ENCODE measurements at regions not wholly inside any gene's neighbourhood (a gene's known extent, or its start where the extent isn't known, plus 50 kb on each side); places are given as distances from the start of the nearest gene placed in this dataset.

DNA sequence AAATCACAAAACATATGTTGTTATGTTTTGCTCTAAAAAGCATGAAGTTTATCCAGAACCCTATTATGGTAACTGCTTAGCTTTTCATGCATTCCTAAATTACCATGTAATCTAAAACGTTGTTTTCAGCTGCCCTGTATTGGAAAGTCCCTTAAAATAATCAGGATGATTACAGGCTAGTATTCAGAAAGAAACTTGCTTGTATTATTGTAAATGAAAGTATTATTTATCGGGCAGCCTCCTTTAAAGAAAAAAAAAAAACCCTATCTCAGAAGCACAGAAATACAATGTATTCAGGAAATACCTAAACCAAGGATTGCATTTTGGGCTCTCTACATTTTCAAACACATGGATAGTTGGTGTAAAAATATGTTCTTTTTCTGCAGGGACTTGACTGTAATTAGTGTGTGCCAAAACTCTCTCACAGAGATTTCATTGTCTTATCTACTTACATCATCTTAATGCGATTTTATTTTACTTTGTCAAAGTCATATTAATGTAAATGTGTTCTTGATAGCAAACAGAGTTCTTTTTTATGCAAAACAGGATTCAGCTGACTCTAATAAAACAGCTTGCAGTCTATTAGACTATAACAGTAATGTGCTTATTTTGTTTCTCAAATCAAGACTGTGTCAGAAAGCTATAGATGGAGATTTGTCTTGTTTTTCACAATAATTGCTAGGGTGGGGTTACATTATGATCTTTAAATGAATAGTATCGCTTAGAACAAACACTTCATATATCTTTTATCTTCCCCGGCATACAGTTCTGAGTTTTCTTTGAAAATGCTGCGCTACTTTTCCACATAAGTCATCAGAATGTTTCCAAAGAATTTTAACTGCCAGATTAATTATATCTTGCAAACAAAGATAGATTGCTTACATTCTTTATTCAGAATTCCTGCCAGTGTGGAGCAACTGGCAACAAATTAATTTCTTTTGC lies 65.3 kb upstream of the ARID5B start:
- Mint-ChIP-seq H3K4me3 (no peak overlapping the region), H3K36me3 (no peaks in the 10 kb centered on the region), H3K27me3 (no peaks in the 10 kb centered on the region), H3K4me1 (peaks cover 1 to 7% (median 3%) of the 10 kb centered on the region in 3 donors), H3K9me3 (peaks cover 0 to 2% (median 0%) of the 10 kb centered on the region in 3 donors), H3K27ac (no peak overlapping the region)

DNA sequence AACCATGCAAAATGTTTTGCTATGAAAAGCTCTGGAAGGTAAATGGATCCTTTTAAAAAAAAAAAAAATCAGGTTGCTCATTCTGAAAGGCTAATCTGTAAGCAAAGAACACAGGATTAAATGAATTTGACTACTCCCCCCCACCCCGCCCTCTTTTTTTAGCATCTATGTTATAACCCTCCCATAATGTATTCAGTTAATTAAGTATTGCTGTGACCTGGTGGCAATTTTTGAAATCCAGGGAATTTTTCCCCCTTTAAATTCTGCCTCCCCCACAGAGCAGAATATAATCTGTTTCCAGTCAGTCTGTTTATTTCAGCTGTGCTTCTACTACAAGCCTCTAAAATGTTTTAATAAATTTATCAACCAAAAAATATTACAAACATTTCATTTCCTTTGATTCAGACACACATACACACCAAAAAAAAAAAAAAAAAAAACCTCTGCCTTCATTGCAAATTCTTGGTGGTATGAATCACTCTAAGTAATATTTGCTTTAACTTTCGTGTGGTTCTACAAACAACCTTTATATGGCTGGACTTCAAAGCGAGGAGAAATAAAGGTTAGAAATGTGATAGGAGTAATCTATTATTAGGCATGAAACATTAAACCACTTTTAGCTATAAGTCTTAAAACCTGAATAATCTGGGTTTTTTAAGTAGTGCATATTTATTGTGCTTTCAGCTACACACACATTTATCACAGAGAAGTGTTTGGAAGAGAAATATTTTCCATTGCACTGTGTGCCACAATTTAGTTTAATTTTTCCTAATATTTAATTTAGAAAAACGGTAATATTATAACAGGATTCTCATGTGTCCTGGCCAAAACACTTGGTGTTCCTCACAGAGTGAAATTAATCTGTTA lies 64.4 kb upstream of the ARID5B start:
- no peak overlapping the region for H3K27ac Mint-ChIP-seq
- no peaks in the 10 kb centered on the region for H3K36me3 Mint-ChIP-seq
- H3K4me3 Mint-ChIP-seq = no peak overlapping the region
- H3K4me1 Mint-ChIP-seq = peaks cover 1 to 11% (median 3%) of the 10 kb centered on the region in 3 donors
- H3K9me3 Mint-ChIP-seq = peaks cover 0 to 2% (median 0%) of the 10 kb centered on the region in 3 donors
- H3K27me3 Mint-ChIP-seq = no peaks in the 10 kb centered on the region

DNA sequence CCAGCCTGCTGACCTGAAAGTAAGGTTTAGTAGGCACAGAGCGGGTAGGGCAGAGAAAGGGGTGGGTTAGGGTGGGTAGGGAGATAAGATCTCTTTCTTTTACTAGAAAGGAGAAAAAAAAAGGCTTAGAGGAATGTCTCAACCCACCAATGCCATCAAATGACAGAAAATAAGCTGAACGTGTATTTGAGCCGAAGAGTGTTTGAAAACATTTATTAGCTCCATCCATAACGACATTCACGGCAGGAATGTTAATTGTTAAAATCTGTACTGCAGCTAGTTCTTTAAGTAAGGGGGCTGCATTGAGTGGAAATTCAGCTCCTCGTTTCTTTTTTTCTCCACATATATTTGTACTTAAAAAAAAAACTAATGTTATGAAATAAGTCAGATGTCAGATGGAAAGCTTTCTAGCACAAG lies 63.7 kb upstream of the ARID5B start:
- Mint-ChIP-seq H3K27ac (no peak overlapping the region), H3K4me3 (no peak overlapping the region), H3K36me3 (no peaks in the 10 kb centered on the region), H3K4me1 (peaks cover 1 to 11% (median 3%) of the 10 kb centered on the region in 3 donors), H3K9me3 (peaks cover 0 to 2% (median 0%) of the 10 kb centered on the region in 3 donors), H3K27me3 (no peaks in the 10 kb centered on the region)

DNA sequence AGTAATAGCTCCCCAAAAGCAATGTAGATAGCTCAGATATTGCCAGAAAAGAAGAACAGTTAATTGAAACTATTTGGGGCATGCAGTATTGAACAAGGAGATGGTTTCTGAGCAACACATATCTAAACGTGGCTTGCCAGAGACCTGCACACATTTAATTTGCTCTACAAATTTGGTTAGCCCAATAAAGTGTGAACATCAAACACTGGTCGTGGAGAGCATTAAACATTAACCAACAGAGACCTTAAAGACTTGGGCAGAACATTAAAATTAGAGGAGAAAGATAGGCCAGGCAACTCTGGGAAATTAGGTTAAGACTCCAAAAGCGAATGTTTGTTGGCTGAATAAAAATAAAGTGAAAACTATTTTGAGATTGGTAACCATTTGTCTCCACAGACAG lies 61.6 kb upstream of the ARID5B start:
- H3K27me3 Mint-ChIP-seq = no peaks in the 10 kb centered on the region
- no peak overlapping the region for H3K4me3 Mint-ChIP-seq
- H3K9me3 Mint-ChIP-seq = peaks cover 0 to 2% (median 0%) of the 10 kb centered on the region in 3 donors
- H3K27ac Mint-ChIP-seq = no peak overlapping the region
- H3K36me3 Mint-ChIP-seq = no peaks in the 10 kb centered on the region
- peaks cover 3 to 16% (median 5%) of the 10 kb centered on the region in 3 donors for H3K4me1 Mint-ChIP-seq

DNA sequence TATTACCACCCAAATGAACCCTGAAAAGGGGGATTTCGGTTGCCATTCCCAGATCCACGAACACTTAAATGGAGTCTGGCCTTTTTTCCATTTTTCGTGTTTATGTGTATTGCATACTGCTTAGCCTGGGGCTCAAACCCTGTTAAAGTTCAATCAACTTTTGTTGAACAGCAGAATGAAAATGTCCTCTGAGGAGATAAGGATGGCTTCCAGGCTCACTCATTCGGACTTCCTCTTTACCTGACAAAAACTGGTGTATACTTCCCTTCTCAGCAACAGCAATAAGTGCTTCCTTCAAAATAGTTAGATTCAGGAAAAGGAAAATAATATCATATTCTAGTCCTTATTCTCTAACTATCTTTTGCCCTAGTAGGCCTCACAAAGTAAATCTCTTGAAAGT lies 61.1 kb upstream of the ARID5B start:
- H3K4me1 Mint-ChIP-seq = peaks cover 0 to 16% (median 4%) of the 10 kb centered on the region in 3 donors
- peaks cover 0 to 2% (median 0%) of the 10 kb centered on the region in 3 donors for H3K9me3 Mint-ChIP-seq
- H3K27ac Mint-ChIP-seq = no peak overlapping the region
- no peaks in the 10 kb centered on the region for H3K27me3 Mint-ChIP-seq
- H3K4me3 Mint-ChIP-seq = no peak overlapping the region
- no peaks in the 10 kb centered on the region for H3K36me3 Mint-ChIP-seq

DNA sequence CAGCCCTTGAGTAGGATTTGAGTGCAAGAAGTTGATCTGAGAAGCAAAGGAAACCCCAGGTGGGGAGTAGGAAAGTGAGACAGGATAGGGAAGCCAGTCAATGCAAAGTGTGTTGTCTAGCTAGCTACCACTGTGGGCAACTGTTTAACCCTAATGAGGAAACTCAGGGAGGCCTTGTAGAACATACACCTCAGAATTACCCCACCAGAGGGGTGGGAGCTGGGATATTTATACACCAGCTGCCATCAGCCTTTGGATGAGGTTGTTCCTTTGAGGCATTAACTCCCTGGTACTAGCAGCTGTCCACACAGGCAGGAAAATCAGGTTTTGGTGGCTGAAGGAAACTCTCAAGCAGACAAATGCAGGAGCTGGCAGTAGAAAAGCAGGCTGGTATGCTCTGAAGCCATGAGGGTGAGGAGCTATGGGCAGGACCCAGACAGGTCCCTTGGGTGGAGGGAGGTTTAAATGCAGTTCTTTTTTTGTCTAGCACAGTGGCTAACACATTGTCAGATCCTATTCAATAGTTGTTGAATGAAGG lies 60.1 kb upstream of the ARID5B start:
- Mint-ChIP-seq H3K9me3 (peaks cover 0 to 2% (median 0%) of the 10 kb centered on the region in 3 donors), H3K27ac (peak overlapping the region in 1 of 3 donors; percentile 15), H3K36me3 (no peaks in the 10 kb centered on the region), H3K4me1 (peaks cover 0 to 16% (median 4%) of the 10 kb centered on the region in 3 donors), H3K27me3 (no peaks in the 10 kb centered on the region), H3K4me3 (no peak overlapping the region)

DNA sequence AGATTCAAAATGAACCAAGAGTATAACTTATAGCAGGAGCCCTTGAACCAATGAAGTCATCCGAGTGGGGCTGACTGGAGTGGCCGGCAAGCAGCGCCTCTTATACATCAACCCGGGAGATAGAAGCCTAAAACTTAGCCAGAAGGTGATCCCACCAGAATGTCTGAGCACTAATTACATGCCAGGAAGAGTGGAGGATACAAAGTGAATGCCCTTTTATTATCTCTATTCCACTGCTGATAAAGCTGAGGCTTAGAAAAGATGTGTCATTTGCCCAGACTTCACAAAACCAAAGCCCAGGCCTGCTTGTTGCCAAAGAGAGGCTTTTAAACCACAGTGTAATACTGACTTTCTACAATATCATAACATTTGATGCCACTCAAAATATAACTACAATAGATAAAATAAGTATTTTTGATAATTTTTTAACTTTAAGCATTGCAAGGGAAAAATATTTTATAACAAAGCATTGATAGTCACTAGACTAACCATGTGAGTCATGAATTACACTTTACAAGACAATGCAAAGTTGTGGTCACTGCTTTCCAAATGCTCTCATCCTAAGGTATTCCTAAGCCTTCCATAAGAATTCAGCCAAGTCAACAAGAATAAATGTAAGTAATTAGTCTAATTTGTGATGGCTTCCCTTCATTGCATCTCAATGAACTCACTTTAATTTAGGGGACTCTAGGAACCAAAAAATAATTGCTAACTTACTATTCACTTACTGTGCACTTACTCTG lies 58.6 kb upstream of the ARID5B start:
- H3K27ac Mint-ChIP-seq = no peak overlapping the region
- H3K36me3 Mint-ChIP-seq = no peaks in the 10 kb centered on the region
- no peak overlapping the region for H3K4me3 Mint-ChIP-seq
- H3K9me3 Mint-ChIP-seq = peaks cover 0 to 2% (median 0%) of the 10 kb centered on the region in 3 donors
- no peaks in the 10 kb centered on the region for H3K27me3 Mint-ChIP-seq
- H3K4me1 Mint-ChIP-seq = peaks cover 0 to 16% (median 5%) of the 10 kb centered on the region in 3 donors

DNA sequence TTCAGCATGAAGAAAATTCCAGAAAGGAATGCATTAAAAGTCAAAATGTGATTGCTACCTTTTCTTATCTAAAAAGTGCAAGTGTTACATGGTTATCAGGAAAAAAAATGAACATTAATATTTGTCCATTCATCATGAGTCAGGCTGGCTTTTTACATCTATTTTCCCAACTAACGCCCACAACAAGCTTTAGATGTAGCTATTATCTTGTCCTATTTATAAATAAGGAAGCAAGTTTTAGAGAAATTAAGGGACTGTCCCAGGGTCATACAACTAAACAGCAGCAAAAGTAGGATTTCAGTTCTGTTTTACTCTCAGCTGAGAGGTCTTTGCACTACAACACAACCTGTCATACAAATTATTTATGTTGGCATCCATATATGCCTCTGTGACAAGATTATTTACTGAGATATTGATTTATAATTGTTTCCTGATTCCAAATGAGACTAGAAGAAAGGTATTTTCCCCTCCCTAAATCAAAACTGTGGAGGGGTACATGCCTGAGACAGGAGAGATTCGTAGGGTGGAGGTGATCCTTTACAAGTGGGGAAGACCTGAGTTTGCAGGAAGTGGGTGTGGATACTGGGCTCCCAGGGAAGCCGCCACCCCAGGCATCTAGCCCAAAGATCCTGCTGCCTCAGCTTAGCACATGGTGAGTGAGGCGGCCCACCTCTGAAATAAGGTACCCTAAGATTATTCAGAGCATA lies 57.2 kb upstream of the ARID5B start:
- no peaks in the 10 kb centered on the region for H3K36me3 Mint-ChIP-seq
- no peak overlapping the region for H3K27ac Mint-ChIP-seq
- no peak overlapping the region for H3K4me3 Mint-ChIP-seq
- H3K27me3 Mint-ChIP-seq = no peaks in the 10 kb centered on the region
- peaks cover 0 to 2% (median 0%) of the 10 kb centered on the region in 3 donors for H3K9me3 Mint-ChIP-seq
- H3K4me1 Mint-ChIP-seq = peaks cover 0 to 16% (median 5%) of the 10 kb centered on the region in 3 donors

DNA sequence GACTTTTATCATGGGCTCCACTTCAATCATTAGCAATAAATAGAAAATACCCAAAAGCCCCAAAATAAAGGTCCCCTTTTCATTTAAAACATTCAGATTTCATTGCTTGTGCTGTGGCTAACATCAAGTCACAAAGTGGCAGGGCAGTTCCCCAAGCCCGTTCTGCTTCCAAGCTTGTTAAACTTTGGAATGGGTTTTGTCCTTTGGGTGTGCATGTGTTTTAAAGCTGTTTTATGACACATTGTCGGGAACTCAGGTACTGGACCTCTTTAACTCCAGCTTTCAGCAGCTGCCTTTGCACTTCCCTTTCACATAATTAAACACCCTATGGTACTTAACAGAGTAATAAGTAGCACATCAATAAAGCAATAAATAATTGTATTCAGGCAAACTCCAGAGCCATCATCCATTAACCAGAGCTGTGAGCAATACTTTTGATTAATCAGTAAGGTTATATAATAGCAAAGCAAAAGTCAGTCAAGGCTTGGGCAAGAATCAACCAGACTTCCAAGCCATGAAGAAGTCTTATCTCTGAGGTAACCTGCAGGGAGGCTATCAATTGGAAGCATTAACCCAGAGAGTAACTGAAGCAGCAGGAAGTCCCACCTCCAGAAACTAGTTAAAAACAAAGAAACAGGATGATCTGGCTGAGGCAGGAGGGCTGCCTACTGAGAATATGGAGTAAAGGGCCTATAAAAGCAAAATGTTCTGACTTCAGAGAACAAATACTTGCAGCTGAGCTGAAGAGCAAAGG lies 56.1 kb upstream of the ARID5B start:
- Mint-ChIP-seq H3K4me1 (peaks cover 0 to 12% (median 5%) of the 10 kb centered on the region in 3 donors), H3K27ac (no peak overlapping the region), H3K9me3 (no peaks in the 10 kb centered on the region), H3K4me3 (no peak overlapping the region), H3K36me3 (no peaks in the 10 kb centered on the region), H3K27me3 (no peaks in the 10 kb centered on the region)

DNA sequence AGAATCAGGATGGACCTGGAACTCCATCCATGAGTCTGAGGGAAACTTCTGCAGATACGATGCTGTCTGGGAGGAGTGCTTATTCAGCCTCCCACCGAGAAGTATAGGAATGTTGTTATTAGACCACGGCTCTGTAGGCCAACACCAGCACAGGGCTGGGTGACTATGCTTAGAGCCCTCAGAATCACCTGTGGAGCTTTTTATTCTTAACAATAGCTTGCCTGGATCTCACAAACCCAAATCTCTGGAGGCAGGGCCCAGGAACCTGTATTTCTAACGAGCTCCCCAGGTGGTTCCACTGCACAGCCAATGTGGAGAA lies 55.6 kb upstream of the ARID5B start:
- H3K36me3 Mint-ChIP-seq = no peaks in the 10 kb centered on the region
- peaks cover 0 to 12% (median 5%) of the 10 kb centered on the region in 3 donors for H3K4me1 Mint-ChIP-seq
- H3K4me3 Mint-ChIP-seq = no peak overlapping the region
- no peaks in the 10 kb centered on the region for H3K9me3 Mint-ChIP-seq
- no peaks in the 10 kb centered on the region for H3K27me3 Mint-ChIP-seq
- H3K27ac Mint-ChIP-seq = no peak overlapping the region

DNA sequence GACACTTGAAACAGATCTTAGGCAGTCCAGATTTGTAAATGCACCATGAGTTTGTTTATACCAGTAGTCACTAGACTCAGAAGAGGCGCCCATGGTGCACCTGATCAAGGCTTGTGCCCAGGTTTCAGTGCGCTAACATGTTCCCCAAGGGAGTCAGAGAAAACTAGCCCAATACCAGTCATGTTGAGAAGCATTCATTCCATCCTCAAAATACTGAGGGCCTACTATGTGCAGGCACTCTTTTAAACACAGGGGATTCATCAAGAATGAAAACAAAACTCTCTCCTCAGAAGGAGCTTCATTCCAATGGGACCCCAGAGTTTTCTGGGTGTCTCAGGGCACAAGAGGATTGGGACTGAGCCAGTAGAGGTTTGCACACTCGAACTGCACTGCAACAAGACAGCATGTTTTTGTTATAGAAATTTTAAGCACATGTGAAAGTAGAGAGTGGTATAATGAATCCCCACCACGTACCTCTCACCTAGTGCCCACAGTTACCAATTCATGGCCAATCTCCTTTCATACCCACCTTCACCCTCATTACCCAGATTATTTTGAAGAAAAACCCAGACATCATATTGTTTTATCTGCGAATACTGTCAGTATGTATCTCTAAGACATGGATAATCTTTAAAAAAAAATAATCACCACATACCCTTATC lies 55.0 kb upstream of the ARID5B start:
- H3K4me1 Mint-ChIP-seq = peaks cover 0 to 6% (median 5%) of the 10 kb centered on the region in 3 donors
- H3K27me3 Mint-ChIP-seq = no peaks in the 10 kb centered on the region
- no peaks in the 10 kb centered on the region for H3K36me3 Mint-ChIP-seq
- H3K4me3 Mint-ChIP-seq = no peak overlapping the region
- H3K9me3 Mint-ChIP-seq = no peaks in the 10 kb centered on the region
- no peak overlapping the region for H3K27ac Mint-ChIP-seq

DNA sequence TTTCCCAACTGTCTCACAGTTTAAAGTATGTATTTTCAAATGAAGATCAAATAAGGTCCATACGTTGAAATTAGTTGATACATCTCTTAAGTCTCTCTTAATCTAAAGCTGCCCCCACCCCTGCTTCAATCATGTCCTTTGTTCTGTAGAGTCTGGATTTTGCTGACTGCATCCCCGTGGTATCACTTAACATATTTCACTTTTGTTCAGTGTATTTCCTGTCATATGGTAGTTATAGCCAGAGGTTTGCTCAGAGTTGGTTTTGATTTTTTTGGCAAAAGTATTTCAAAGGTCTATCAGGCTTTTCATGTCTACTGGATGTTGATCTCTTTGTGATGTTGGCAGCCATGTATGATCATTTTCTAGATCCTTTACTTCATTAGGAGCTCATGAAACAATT lies 54.4 kb upstream of the ARID5B start:
- H3K4me3 Mint-ChIP-seq = no peak overlapping the region
- no peaks in the 10 kb centered on the region for H3K9me3 Mint-ChIP-seq
- peaks cover 0 to 5% (median 5%) of the 10 kb centered on the region in 3 donors for H3K4me1 Mint-ChIP-seq
- H3K27ac Mint-ChIP-seq = no peak overlapping the region
- H3K27me3 Mint-ChIP-seq = no peaks in the 10 kb centered on the region
- no peaks in the 10 kb centered on the region for H3K36me3 Mint-ChIP-seq

DNA sequence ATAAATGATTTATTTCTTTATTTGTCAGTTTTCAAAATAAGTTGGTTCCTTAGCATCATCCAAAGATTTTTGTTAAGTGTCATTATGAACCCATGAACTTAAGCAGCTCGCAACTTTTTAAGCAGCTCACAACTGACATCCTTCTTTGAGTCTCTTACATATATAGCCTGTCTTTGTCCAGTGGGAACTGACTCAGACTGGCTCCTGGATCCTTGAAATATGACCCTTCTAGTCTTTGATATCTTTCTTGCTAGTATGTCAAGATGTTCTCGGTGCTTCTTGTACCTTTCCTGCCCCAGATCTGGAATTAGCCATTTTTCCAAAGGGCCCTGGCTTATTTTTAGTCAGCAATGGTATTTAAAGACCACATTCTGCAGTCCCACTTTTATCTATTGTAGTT lies 53.9 kb upstream of the ARID5B start:
- Mint-ChIP-seq H3K4me3 (no peak overlapping the region), H3K4me1 (peaks cover 0 to 5% (median 5%) of the 10 kb centered on the region in 3 donors), H3K9me3 (no peaks in the 10 kb centered on the region), H3K27ac (no peak overlapping the region), H3K27me3 (no peaks in the 10 kb centered on the region), H3K36me3 (no peaks in the 10 kb centered on the region)
